Fibroblast of pulmonary artery (primary cell): ENCODE measurements at regions not wholly inside any gene's neighbourhood (a gene's known extent, or its start where the extent isn't known, plus 50 kb on each side); places are given as distances from the start of the nearest gene placed in this dataset.

ENCODE experiments used
- DNase-seq: peaks from one replicate; pipeline ENCODE4 v3.0.0-alpha.2; 2010; ENCODE audit warnings: low read depth
- H3K4me3 ChIP-seq: replicated peaks from 2 replicates; pipeline ENCODE4 v1.5.1; 2011; ENCODE audit warnings: low read depth, mild to moderate bottlenecking, control low read depth, low read length, moderate library complexity
- TF ChIP-seq, protein P1 (sequence below): IDR thresholded peaks from 2 replicates; pipeline ENCODE4 v1.5.1; 2011; ENCODE audit warnings: mild to moderate bottlenecking, control low read depth, low read length, inconsistent platforms; ENCODE audit errors: missing control alignments

DNA sequence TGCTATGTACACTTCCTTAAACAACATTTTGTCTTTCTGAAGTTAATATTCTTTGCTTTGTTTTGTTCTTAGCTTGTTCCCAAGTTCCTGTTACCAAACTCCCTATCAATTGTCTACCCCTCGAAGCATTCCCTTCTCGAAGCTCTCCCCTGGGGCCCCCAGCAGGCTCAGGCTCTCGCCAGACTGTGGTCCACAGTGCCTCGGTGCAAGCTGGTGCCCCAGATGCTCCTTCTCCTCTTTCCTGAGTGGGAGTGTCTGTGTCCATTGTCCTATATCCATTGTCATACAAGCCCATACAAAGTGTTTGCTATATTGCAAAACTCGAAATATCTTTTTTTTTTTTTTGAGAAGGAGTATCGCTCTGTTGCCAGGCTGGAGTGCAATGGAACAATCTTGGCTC lies 51.7 kb upstream of the RTL6 start:
- peak; percentile 24 for DNase-seq
- TF ChIP-seq, protein P1, sequence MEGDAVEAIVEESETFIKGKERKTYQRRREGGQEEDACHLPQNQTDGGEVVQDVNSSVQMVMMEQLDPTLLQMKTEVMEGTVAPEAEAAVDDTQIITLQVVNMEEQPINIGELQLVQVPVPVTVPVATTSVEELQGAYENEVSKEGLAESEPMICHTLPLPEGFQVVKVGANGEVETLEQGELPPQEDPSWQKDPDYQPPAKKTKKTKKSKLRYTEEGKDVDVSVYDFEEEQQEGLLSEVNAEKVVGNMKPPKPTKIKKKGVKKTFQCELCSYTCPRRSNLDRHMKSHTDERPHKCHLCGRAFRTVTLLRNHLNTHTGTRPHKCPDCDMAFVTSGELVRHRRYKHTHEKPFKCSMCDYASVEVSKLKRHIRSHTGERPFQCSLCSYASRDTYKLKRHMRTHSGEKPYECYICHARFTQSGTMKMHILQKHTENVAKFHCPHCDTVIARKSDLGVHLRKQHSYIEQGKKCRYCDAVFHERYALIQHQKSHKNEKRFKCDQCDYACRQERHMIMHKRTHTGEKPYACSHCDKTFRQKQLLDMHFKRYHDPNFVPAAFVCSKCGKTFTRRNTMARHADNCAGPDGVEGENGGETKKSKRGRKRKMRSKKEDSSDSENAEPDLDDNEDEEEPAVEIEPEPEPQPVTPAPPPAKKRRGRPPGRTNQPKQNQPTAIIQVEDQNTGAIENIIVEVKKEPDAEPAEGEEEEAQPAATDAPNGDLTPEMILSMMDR: no peak

DNA sequence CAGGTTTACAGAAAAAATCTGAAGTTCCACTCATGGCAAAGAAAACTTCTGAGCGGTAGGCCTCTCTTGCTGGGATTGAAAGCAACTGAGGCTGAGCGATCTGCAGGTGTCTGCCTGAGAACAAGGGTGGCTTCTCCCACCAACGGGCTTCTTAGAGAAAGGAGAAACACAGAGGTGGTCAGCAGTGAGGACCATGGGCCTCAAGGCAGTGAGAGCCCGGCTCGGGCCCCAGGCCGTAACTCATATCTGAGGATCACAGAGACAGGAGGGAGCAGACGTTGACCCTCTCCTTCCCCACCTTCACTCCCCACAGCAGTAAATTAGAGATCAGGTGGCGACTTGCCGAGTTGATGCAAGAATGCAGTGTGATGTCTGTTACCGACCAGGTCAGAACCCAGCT lies 50.9 kb upstream of the RTL6 start:
- TF ChIP-seq, protein P1: no peak
- H3K4me3 ChIP-seq: no peak overlapping the region
- DNase-seq: no peak

More for the DNA sequence above, 51.7 kb upstream of the RTL6 start:
- H3K4me3 ChIP-seq: no peak overlapping the region
